IPS-15b (cell line): ENCODE measurements at regions not wholly inside any gene's neighbourhood (a gene's known extent, or its start where the extent isn't known, plus 50 kb on each side); places are given as distances from the start of the nearest gene placed in this dataset.

Experiments
- H3K27me3 ChIP-seq: one replicate; pipeline ENCODE4 v1.6.1; 2013; ENCODE audit warnings: low read length; ENCODE audit not compliant: control insufficient read depth, insufficient read depth
- H3K36me3 ChIP-seq: one replicate; pipeline ENCODE4 v1.6.1; 2013; ENCODE audit warnings: low read length; ENCODE audit not compliant: control insufficient read depth, insufficient read depth
- H3K4me1 ChIP-seq: one replicate; pipeline ENCODE4 v1.6.1; 2013; ENCODE audit warnings: mild to moderate bottlenecking, low read length; ENCODE audit not compliant: control insufficient read depth, insufficient read depth
- H3K4me3 ChIP-seq: one replicate; pipeline ENCODE4 v1.5.1; 2013; ENCODE audit warnings: low read depth, low read length
- H3K9ac ChIP-seq: one replicate; pipeline ENCODE4 v1.6.1; 2013; ENCODE audit warnings: low read depth, mild to moderate bottlenecking, low read length
- H3K9me3 ChIP-seq: one replicate; pipeline ENCODE4 v1.6.1; 2013; ENCODE audit warnings: mild to moderate bottlenecking, low read length; ENCODE audit not compliant: control insufficient read depth, insufficient read depth

DNA sequence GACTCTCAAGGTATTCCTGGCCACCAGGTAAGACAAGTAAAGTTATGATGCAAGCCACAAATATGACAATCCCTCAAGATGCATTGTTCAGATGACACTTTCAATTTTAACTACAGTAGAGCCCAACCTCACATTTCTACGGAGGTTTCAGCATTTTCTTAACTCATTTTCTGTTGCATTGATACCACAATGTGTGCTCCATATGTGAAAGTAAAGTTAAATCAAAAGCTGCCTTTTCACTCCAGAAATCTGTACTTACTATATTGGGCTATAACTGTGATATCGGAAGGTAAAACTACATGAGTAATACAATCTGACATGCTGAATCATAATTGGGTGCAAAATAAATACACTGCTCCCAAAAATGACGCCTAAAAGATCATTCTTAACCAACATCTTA is 333.6 kb upstream of the MEF2C start:
- no peaks in the 10 kb centered on the region for H3K27me3 ChIP-seq
- H3K9ac ChIP-seq = no peak overlapping the region
- H3K36me3 ChIP-seq = no peaks in the 10 kb centered on the region
- no peaks in the 10 kb centered on the region for H3K9me3 ChIP-seq
- H3K4me3 ChIP-seq = no peak overlapping the region
- no peaks in the 10 kb centered on the region for H3K4me1 ChIP-seq

DNA sequence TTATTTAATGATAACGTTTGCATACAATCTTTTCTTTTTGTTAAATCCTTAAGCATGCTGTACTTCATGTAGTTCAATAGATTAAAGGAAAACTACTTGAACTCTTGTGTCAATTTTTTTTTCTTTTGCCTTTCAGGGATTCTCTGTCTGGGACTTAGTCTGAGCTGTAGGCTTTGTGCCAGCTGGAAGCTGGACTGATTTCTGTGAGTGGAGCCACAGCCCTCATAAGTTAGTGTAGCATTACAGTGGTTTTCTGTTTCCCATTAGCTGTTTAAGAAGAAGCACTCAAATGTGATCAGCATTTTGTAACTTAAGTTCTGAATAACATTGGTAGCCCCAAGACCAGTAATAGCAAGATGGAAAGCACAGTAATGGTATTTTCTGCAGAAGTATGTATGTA is 330.6 kb upstream of the MEF2C start:
- Histone ChIP-seq H3K36me3 (no peaks in the 10 kb centered on the region), H3K9ac (no peak overlapping the region), H3K4me3 (no peak overlapping the region), H3K9me3 (no peaks in the 10 kb centered on the region), H3K27me3 (no peaks in the 10 kb centered on the region), H3K4me1 (no peaks in the 10 kb centered on the region)

GRCh38 chr5:89211836-89212235 is 328.9 kb upstream of the MEF2C start:
- H3K4me1 ChIP-seq = no peaks in the 10 kb centered on the region
- H3K4me3 ChIP-seq = no peak overlapping the region
- no peaks in the 10 kb centered on the region for H3K27me3 ChIP-seq
- H3K36me3 ChIP-seq = no peaks in the 10 kb centered on the region
- H3K9ac ChIP-seq = no peak overlapping the region
- H3K9me3 ChIP-seq = no peaks in the 10 kb centered on the region

- Histone ChIP-seq H3K4me1 (no peaks in the 10 kb centered on the region), H3K36me3 (no peaks in the 10 kb centered on the region), H3K9me3 (no peaks in the 10 kb centered on the region), H3K27me3 (no peaks in the 10 kb centered on the region), H3K9ac (no peak overlapping the region), H3K4me3 (no peak overlapping the region)
Measured at GRCh38 chr5:89208811-89209210, 325.8 kb upstream of the MEF2C start.

- no peak overlapping the region for H3K4me3 ChIP-seq
- no peaks in the 10 kb centered on the region for H3K36me3 ChIP-seq
- H3K27me3 ChIP-seq = no peaks in the 10 kb centered on the region
- H3K9me3 ChIP-seq = no peaks in the 10 kb centered on the region
- H3K4me1 ChIP-seq = no peaks in the 10 kb centered on the region
- no peak overlapping the region for H3K9ac ChIP-seq
Measured at GRCh38 chr5:89208392-89208791, 325.4 kb upstream of the MEF2C start.

DNA sequence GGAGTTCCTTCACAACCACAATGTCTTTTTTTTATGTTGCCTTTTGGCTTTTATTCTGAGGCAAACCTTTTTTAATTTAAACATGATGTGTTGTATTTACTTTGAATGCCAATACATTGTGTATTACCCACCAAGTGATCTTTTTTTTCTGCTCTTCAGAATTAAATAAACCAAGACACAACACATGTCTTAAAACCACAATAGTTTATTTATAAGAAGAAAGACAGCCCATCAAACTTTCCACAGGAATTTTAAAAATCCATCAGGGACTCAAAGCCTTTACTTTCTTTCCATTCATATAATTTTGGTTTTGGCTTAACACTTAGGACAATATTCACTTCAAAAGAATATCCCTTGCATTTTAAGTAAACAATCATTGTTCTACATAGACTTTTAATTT is 321.8 kb upstream of the MEF2C start:
- Histone ChIP-seq H3K4me3 (no peak overlapping the region), H3K9ac (no peak overlapping the region), H3K4me1 (no peaks in the 10 kb centered on the region), H3K27me3 (no peaks in the 10 kb centered on the region), H3K9me3 (no peaks in the 10 kb centered on the region), H3K36me3 (no peaks in the 10 kb centered on the region)

DNA sequence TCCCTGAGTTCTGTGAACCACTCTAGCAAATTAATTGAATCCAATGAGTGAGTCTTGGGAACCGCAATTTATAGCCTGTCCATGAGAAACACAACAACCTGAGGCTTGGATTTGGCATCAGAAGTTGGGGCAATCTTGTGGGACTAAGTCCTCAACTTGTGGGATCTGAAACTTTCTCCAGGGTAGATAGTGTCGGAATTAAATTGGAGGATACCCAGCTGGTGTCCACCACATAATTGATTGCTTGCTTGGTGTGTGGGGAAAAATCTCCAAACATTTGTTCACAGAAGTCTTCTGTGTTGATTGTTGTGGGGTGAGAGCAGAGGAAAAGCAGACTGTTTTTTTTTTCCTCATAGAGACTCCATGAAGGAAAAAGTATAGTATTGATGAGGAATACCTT is 320.6 kb upstream of the MEF2C start:
- Histone ChIP-seq H3K4me1 (no peaks in the 10 kb centered on the region), H3K4me3 (no peak overlapping the region), H3K36me3 (no peaks in the 10 kb centered on the region), H3K9ac (no peak overlapping the region), H3K27me3 (no peaks in the 10 kb centered on the region), H3K9me3 (no peaks in the 10 kb centered on the region)

GRCh38 chr5:89200899-89201298 is 317.9 kb upstream of the MEF2C start:
- no peaks in the 10 kb centered on the region for H3K9me3 ChIP-seq
- H3K4me1 ChIP-seq = no peaks in the 10 kb centered on the region
- H3K36me3 ChIP-seq = no peaks in the 10 kb centered on the region
- no peak overlapping the region for H3K9ac ChIP-seq
- H3K27me3 ChIP-seq = no peaks in the 10 kb centered on the region
- H3K4me3 ChIP-seq = no peak overlapping the region

DNA sequence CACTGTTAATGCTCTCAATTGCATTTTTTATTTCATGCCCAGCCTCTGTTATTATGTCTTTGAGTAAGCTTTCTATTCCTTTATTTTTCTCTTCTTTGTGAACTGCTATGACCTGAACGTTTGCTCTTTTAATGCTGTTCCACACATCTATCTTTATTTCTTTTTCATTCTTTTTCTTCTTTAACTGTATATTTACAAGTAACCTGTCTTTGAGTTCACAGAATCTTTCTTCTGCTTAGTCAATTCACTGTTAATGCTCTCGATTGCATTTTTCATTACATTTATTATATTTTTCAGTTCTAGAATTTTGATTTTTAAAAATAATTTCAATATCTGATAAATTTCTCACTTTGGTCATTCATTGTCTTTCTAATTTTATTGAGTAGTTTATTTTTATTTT is 316.3 kb upstream of the MEF2C start:
- H3K27me3 ChIP-seq = no peaks in the 10 kb centered on the region
- H3K4me1 ChIP-seq = no peaks in the 10 kb centered on the region
- H3K9me3 ChIP-seq = no peaks in the 10 kb centered on the region
- H3K36me3 ChIP-seq = no peaks in the 10 kb centered on the region
- no peak overlapping the region for H3K9ac ChIP-seq
- H3K4me3 ChIP-seq = no peak overlapping the region

GRCh38 chr5:89191374-89191773 is 308.4 kb upstream of the MEF2C start:
- Histone ChIP-seq H3K4me3 (no peak overlapping the region), H3K36me3 (no peaks in the 10 kb centered on the region)

GRCh38 chr5:89190515-89191265 is 307.7 kb upstream of the MEF2C start:
- Histone ChIP-seq H3K4me1 (no peaks in the 10 kb centered on the region), H3K9ac (no peak overlapping the region), H3K9me3 (no peaks in the 10 kb centered on the region), H3K36me3 (no peaks in the 10 kb centered on the region), H3K27me3 (no peaks in the 10 kb centered on the region), H3K4me3 (no peak overlapping the region)

More at GRCh38 chr5:89191374-89191773, 308.4 kb upstream of the MEF2C start:
- Histone ChIP-seq H3K9me3 (no peaks in the 10 kb centered on the region), H3K4me1 (no peaks in the 10 kb centered on the region), H3K27me3 (no peaks in the 10 kb centered on the region), H3K9ac (no peak overlapping the region)

- Histone ChIP-seq H3K4me1 (no peaks in the 10 kb centered on the region), H3K9ac (no peak overlapping the region), H3K27me3 (no peaks in the 10 kb centered on the region), H3K36me3 (no peaks in the 10 kb centered on the region), H3K9me3 (no peaks in the 10 kb centered on the region), H3K4me3 (no peak overlapping the region)
Measured at GRCh38 chr5:89187883-89188465, 305.0 kb upstream of the MEF2C start.
